ENCODE measurements at regions not wholly inside any gene's neighbourhood (a gene's known extent, or its start where the extent isn't known, plus 50 kb on each side); places are given as distances from the start of the nearest gene placed in this dataset.

DNA sequence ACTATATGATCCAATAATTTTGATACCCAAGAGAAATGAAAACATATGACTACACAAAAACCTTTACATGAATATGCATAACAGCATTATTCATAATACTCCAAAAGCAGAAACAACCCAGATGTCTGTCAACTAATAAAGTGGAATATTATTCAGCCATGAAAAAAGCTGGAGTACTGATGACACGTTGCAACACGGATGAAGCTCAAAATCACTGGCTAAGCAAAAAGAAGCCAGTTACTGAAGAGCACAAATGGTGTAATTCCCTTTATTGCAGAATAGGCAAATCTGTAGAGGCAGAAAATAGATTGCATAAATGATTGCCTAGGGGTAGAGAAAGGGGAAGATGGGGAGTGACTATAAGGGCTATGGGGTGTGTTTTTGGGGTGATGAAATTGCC, 117.6 kb upstream of the FGF3 start:
- FAIRE-seq (no peak), DNase-seq (ENCODE audit: low spot score) (no peak), ATAC-seq (no peak)
- WGBS (ENCODE audit: low lambda C conversion rate) = 3% methylated on average over 2 of the region's 2 CpGs
- Histone ChIP-seq H3K79me2 (ENCODE audit: insufficient read depth, low read length) (no peaks in the 10 kb centered on the region), H3K27ac (ENCODE audit: extremely low read length, insufficient read depth, low read length) (no peak overlapping the region), H3K27me3 (ENCODE audit: control insufficient read depth in 1 of 2, insufficient read depth in 2 of 2, low read length in 2 of 2) (peaks cover 5 to 23% of the 10 kb centered on the region in 2 experiments; a peak in 4 of 5 replicates), H3K36me3 (replicated peaks in 1 of 2; ENCODE audit: control insufficient read depth in 1 of 2, insufficient read depth in 2 of 2, low read length in 2 of 2) (no peaks in the 10 kb centered on the region), H4K20me1 (ENCODE audit: insufficient read depth, low read length) (no peaks in the 10 kb centered on the region), H2AFZ (ENCODE audit: low read length) (no peak overlapping the region), H3K9me3 (ENCODE audit: low read length) (no peaks in the 10 kb centered on the region), H3K9ac (ENCODE audit: insufficient read depth, low read depth, low read length) (no peak overlapping the region), H3K4me2 (ENCODE audit: low read depth, low read length) (no peak overlapping the region), H3K4me3 (replicated peaks in 1 of 3; ENCODE audit: insufficient read depth in 1 of 3, low read depth in 2 of 3, low read length in 3 of 3) (no peak overlapping the region), H3K4me1 (ENCODE audit: insufficient read depth, low read length) (no peaks in the 10 kb centered on the region)
- intact Hi-C loops (cut with micrococcal nuclease; ENCODE audit: unreplicated experiment) (no loop called here), in situ Hi-C loops (cut with HindIII; ENCODE audit: extremely low pct_ligation_motif_present, low pct_unique_long_range_greater_than_20kb) (no loop called here)
- POLR2A ChIA-PET = no interaction called here
- BruUV-seq (replicated peaks) = no TSS peak
- TF ChIP-seq GATA4 (IDR thresholded peaks at IDR 0.05; ENCODE audit: borderline replicate concordance, low read depth) = no peak
- no peak for TF ChIP-seq HDAC2 (CRISPR knock-in tag; IDR thresholded peaks at IDR 0.05)
- TF ChIP-seq, protein P1, sequence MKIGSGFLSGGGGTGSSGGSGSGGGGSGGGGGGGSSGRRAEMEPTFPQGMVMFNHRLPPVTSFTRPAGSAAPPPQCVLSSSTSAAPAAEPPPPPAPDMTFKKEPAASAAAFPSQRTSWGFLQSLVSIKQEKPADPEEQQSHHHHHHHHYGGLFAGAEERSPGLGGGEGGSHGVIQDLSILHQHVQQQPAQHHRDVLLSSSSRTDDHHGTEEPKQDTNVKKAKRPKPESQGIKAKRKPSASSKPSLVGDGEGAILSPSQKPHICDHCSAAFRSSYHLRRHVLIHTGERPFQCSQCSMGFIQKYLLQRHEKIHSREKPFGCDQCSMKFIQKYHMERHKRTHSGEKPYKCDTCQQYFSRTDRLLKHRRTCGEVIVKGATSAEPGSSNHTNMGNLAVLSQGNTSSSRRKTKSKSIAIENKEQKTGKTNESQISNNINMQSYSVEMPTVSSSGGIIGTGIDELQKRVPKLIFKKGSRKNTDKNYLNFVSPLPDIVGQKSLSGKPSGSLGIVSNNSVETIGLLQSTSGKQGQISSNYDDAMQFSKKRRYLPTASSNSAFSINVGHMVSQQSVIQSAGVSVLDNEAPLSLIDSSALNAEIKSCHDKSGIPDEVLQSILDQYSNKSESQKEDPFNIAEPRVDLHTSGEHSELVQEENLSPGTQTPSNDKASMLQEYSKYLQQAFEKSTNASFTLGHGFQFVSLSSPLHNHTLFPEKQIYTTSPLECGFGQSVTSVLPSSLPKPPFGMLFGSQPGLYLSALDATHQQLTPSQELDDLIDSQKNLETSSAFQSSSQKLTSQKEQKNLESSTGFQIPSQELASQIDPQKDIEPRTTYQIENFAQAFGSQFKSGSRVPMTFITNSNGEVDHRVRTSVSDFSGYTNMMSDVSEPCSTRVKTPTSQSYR (CRISPR knock-in tag; IDR thresholded peaks at IDR 0.05; ENCODE audit: borderline replicate concordance) = no peak
- TF ChIP-seq, protein P2, sequence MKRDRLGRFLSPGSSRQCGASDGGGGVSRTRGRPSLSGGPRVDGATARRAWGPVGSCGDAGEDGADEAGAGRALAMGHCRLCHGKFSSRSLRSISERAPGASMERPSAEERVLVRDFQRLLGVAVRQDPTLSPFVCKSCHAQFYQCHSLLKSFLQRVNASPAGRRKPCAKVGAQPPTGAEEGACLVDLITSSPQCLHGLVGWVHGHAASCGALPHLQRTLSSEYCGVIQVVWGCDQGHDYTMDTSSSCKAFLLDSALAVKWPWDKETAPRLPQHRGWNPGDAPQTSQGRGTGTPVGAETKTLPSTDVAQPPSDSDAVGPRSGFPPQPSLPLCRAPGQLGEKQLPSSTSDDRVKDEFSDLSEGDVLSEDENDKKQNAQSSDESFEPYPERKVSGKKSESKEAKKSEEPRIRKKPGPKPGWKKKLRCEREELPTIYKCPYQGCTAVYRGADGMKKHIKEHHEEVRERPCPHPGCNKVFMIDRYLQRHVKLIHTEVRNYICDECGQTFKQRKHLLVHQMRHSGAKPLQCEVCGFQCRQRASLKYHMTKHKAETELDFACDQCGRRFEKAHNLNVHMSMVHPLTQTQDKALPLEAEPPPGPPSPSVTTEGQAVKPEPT (CRISPR knock-in tag; IDR thresholded peaks at IDR 0.05; ENCODE audit: low read depth) = no peak
- peak; percentile 59; the same call in 1 of the 2 replicates for TF ChIP-seq MAFF (IDR thresholded peaks at IDR 0.05; ENCODE audit: low read depth, low read length)
- TF ChIP-seq RNF2 (conservative IDR thresholded peaks at IDR 0.05; ENCODE audit: low read depth) = no peak
- no peak for TF ChIP-seq ZNF878 (CRISPR knock-in tag; IDR thresholded peaks at IDR 0.05)
- TF ChIP-seq, protein P3, sequence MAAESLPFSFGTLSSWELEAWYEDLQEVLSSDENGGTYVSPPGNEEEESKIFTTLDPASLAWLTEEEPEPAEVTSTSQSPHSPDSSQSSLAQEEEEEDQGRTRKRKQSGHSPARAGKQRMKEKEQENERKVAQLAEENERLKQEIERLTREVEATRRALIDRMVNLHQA (CRISPR knock-in tag; IDR thresholded peaks at IDR 0.05) = no peak
- no peak for TF ChIP-seq GTF2F1 (IDR thresholded peaks at IDR 0.05; ENCODE audit: low read length)
- no peak for TF ChIP-seq ZNF451 (CRISPR knock-in tag; IDR thresholded peaks at IDR 0.05)
- peak in 1 of 2 experiments; percentile 40; a peak in 2 of 4 replicates for TF ChIP-seq MAFK (conservative IDR thresholded peaks at IDR 0.05 in 1 of 2, IDR thresholded peaks at IDR 0.05 in 1 of 2; ENCODE audit: low read length in 2 of 2)
- no peak for TF ChIP-seq ZNF781 (CRISPR knock-in tag; IDR thresholded peaks at IDR 0.05; ENCODE audit: borderline replicate concordance, not compliant biosample characterization)
- TF ChIP-seq CBX5 (CRISPR knock-in tag; IDR thresholded peaks at IDR 0.05; ENCODE audit: borderline replicate concordance) = no peak
- TF ChIP-seq NR1H2 (CRISPR knock-in tag; IDR thresholded peaks at IDR 0.05; ENCODE audit: borderline replicate concordance, low read depth) = no peak
- TF ChIP-seq ZC3H4 (CRISPR knock-in tag; IDR thresholded peaks at IDR 0.05; ENCODE audit: borderline replicate concordance) = no peak
- CTCF ChIA-PET (ENCODE audit: low intra/inter-chr PET ratio, low total read pairs) = no interaction called here

All from HepG2 (cell line).